Stomach (tissue), 4 donors: ENCODE measurements at regions not wholly inside any gene's neighbourhood (a gene's known extent, or its start where the extent isn't known, plus 50 kb on each side); places are given as distances from the start of the nearest gene placed in this dataset.

Experiments used
- EP300 ChIP-seq: sonication (generic); formaldehyde crosslinking; IDR thresholded peaks from one replicate; pipeline ENCODE4 v1.6.1; 2017; ENCODE audit warnings: antibody characterized with exemption
- POLR2A ChIP-seq, 4 donors: fragments of 450-650 bp; IDR thresholded peaks; one replicate each; pipeline ENCODE4 v1.6.1; 2016; ENCODE audit warnings: antibody characterized with exemption in 4 of 4, control low read depth in 2 of 4, mild to moderate bottlenecking in 1 of 4, moderate library complexity in 1 of 4
- POLR2AphosphoS5 ChIP-seq, 3 donors: sonication (generic); formaldehyde crosslinking; IDR thresholded peaks; one replicate each; pipeline ENCODE4 v1.6.1; 2016; ENCODE audit warnings: antibody characterized with exemption in 3 of 3
- TF ChIP-seq, protein P1 (sequence below), 7 experiments: fragments of 450-650 bp in 4 of 7; fragments of 200-600 bp in 3 of 7; sonication (generic) in 3 of 7; IDR thresholded peaks; one replicate each; pipeline ENCODE4 v1.5.1; 2016 to 2019; ENCODE audit warnings: antibody characterized with exemption in 7 of 7, control low read depth in 2 of 7, mild to moderate bottlenecking in 1 of 7

DNA sequence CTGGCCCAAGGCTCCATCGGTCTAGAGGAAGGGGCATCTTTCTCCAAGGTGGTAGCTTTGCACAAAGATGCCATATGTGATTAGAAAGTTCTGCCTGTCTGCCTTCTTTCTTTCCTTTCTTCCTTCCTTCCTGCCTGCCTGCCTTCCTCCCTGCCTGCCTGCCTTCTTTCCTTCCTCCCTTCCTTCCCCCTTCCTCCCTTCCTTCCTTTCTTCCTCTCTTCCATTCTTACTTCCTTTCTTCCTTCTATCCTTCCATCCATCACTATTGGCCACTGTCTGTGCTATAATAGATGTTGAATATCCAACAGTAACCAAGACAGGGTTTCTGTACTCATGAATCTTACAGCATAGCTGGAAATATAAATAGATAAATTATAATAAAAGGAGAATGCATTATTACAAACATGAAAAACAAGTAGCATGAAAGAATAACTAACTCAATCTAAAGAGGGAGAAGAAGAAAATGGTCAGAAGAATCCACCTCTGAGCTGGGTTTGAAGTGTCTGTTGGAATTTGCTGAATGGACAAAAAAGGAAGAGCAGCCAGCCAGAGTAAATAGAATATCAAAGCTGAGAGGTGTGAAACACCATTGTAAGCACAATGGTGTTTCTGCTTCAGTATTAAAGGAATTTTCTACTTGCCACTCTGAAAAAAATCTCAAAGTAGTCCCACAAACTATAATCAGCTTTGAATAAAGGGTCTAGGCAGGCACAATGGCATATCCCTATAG lies 250.6 kb upstream of the NR5A2 start:
- TF ChIP-seq, protein P1, sequence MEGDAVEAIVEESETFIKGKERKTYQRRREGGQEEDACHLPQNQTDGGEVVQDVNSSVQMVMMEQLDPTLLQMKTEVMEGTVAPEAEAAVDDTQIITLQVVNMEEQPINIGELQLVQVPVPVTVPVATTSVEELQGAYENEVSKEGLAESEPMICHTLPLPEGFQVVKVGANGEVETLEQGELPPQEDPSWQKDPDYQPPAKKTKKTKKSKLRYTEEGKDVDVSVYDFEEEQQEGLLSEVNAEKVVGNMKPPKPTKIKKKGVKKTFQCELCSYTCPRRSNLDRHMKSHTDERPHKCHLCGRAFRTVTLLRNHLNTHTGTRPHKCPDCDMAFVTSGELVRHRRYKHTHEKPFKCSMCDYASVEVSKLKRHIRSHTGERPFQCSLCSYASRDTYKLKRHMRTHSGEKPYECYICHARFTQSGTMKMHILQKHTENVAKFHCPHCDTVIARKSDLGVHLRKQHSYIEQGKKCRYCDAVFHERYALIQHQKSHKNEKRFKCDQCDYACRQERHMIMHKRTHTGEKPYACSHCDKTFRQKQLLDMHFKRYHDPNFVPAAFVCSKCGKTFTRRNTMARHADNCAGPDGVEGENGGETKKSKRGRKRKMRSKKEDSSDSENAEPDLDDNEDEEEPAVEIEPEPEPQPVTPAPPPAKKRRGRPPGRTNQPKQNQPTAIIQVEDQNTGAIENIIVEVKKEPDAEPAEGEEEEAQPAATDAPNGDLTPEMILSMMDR (IDR thresholded peaks at IDR 0.05) = no peak
- no peak for TF ChIP-seq POLR2A (IDR thresholded peaks at IDR 0.05)
- no peak for TF ChIP-seq EP300
- no peak for TF ChIP-seq POLR2AphosphoS5 (IDR thresholded peaks at IDR 0.05)
